Astrocyte (in vitro differentiated cells and primary cell): ENCODE measurements at regions not wholly inside any gene's neighbourhood (a gene's known extent, or its start where the extent isn't known, plus 50 kb on each side); places are given as distances from the start of the nearest gene placed in this dataset.

Source experiments
- DNase-seq: peaks from one replicate; pipeline ENCODE4 v3.0.0-alpha.2; 2010; ENCODE audit warnings: low read depth
- FAIRE-seq: peaks from 2 replicates; lab custom pipeline; 2011; peaks lifted over from hg19 to GRCh38; lab: Jason Lieb, UNC
- H2AFZ ChIP-seq: 2 replicates; pipeline ENCODE4 v1.6.0; 2012; ENCODE audit warnings: low read depth, low read length, inconsistent platforms
- H3K27ac ChIP-seq: 2 replicates; pipeline ENCODE4 v1.5.1; 2011; ENCODE audit warnings: low read depth, low read length, inconsistent platforms
- H3K27me3 ChIP-seq: 2 replicates; pipeline ENCODE4 v1.6.0; 2011; ENCODE audit warnings: low read length, inconsistent platforms; ENCODE audit not compliant: insufficient read depth
- H3K36me3 ChIP-seq: 2 replicates; pipeline ENCODE4 v1.5.1; 2011; ENCODE audit warnings: low read length, inconsistent platforms; ENCODE audit not compliant: insufficient read depth
- H3K4me1 ChIP-seq: 2 replicates; pipeline ENCODE4 v1.5.1; 2011; ENCODE audit warnings: low read length, inconsistent platforms; ENCODE audit not compliant: insufficient read depth
- H3K4me2 ChIP-seq: 2 replicates; pipeline ENCODE4 v1.6.0; 2012; ENCODE audit warnings: low read length, inconsistent platforms
- H3K4me3 ChIP-seq: 2 replicates; pipeline ENCODE4 v1.5.1; 2011; ENCODE audit warnings: low read depth, mild to moderate bottlenecking, low read length, inconsistent platforms; ENCODE audit not compliant: insufficient read depth
- H3K79me2 ChIP-seq: 2 replicates; pipeline ENCODE4 v1.6.0; 2012; ENCODE audit warnings: mild to moderate bottlenecking, low read length, inconsistent platforms; ENCODE audit not compliant: insufficient read depth
- H3K9ac ChIP-seq: 2 replicates; pipeline ENCODE4 v1.6.0; 2012; ENCODE audit warnings: mild to moderate bottlenecking, low read length, inconsistent platforms
- H3K9me3 ChIP-seq: 2 replicates; pipeline ENCODE4 v1.5.1; 2012; ENCODE audit warnings: low read depth, mild to moderate bottlenecking, low read length, inconsistent platforms; ENCODE audit not compliant: insufficient read depth
- H4K20me1 ChIP-seq: 2 replicates; pipeline ENCODE4 v1.6.0; 2012; ENCODE audit warnings: low read length, inconsistent platforms; ENCODE audit not compliant: insufficient read depth
- H3K27ac Mint-ChIP-seq: one replicate; pipeline ENCODE4 v1.8.0; 2021; ENCODE audit warnings: mild to moderate bottlenecking, mixed read lengths; ENCODE audit not compliant: unreplicated experiment
- H3K27me3 Mint-ChIP-seq: one replicate; pipeline ENCODE4 v1.8.0; 2021; ENCODE audit warnings: low read depth, mixed read lengths; ENCODE audit not compliant: unreplicated experiment
- H3K36me3 Mint-ChIP-seq: one replicate; pipeline ENCODE4 v1.8.0; 2021; ENCODE audit warnings: low read depth, mixed read lengths; ENCODE audit not compliant: unreplicated experiment
- H3K4me1 Mint-ChIP-seq: one replicate; pipeline ENCODE4 v1.8.0; 2021; ENCODE audit warnings: low read depth, mixed read lengths; ENCODE audit not compliant: unreplicated experiment
- H3K4me3 Mint-ChIP-seq: one replicate; pipeline ENCODE4 v1.8.0; 2021; ENCODE audit warnings: mild to moderate bottlenecking, moderate library complexity, mixed read lengths; ENCODE audit not compliant: unreplicated experiment
- H3K9me3 Mint-ChIP-seq: one replicate; pipeline ENCODE4 v1.8.0; 2021; ENCODE audit warnings: mild to moderate bottlenecking, mixed read lengths; ENCODE audit not compliant: unreplicated experiment
- CTCF ChIP-seq: IDR thresholded peaks from 2 replicates; pipeline ENCODE4 v1.5.1; 2011; ENCODE audit warnings: low read depth, mild to moderate bottlenecking, inconsistent platforms, low read length, moderate library complexity; ENCODE audit not compliant: insufficient read depth
- EZH2 ChIP-seq: IDR thresholded peaks from 2 replicates; pipeline ENCODE4 v1.6.1; 2012; ENCODE audit warnings: mild to moderate bottlenecking, low read length, inconsistent platforms; ENCODE audit not compliant: insufficient read depth

- no peaks in the 10 kb centered on the region for H3K36me3 ChIP-seq
- no peak overlapping the region for H3K9ac ChIP-seq
- H2AFZ ChIP-seq: no peak overlapping the region
- no peaks in the 10 kb centered on the region for H4K20me1 ChIP-seq
- no peak for FAIRE-seq
- H3K27me3 ChIP-seq: peaks cover 3% of the 10 kb centered on the region
- no peak overlapping the region for H3K4me3 ChIP-seq
- Mint-ChIP-seq H3K27ac (peak overlapping the region; percentile 18), H3K36me3 (no peaks in the 10 kb centered on the region), H3K4me3 (no peak overlapping the region), H3K4me1 (peaks cover 3% of the 10 kb centered on the region), H3K27me3 (no peaks in the 10 kb centered on the region), H3K9me3 (peaks cover 2% of the 10 kb centered on the region)
- no peaks in the 10 kb centered on the region for H3K79me2 ChIP-seq
- H3K27ac ChIP-seq: no peak overlapping the region
- DNase-seq: no peak
- H3K9me3 ChIP-seq: no peaks in the 10 kb centered on the region
- TF ChIP-seq CTCF (no peak), EZH2 (no peak)
- H3K4me2 ChIP-seq: no peak overlapping the region
- no peaks in the 10 kb centered on the region for H3K4me1 ChIP-seq
Observed at GRCh38 chr2:19195661-19196060, 162.8 kb downstream of the OSR1 start.

- Histone ChIP-seq H4K20me1 (no peaks in the 10 kb centered on the region), H3K4me1 (peaks cover 10% of the 10 kb centered on the region), H3K27me3 (peaks cover 3% of the 10 kb centered on the region), H3K9me3 (no peaks in the 10 kb centered on the region), H3K4me2 (no peak overlapping the region), H2AFZ (no peak overlapping the region), H3K36me3 (no peaks in the 10 kb centered on the region), H3K4me3 (no peak overlapping the region), H3K27ac (no peak overlapping the region), H3K79me2 (no peaks in the 10 kb centered on the region), H3K9ac (no peak overlapping the region)
- Mint-ChIP-seq H3K9me3 (no peaks in the 10 kb centered on the region), H3K27ac (no peak overlapping the region), H3K4me3 (no peak overlapping the region), H3K4me1 (peaks cover 6% of the 10 kb centered on the region), H3K27me3 (no peaks in the 10 kb centered on the region), H3K36me3 (no peaks in the 10 kb centered on the region)
- no peak for FAIRE-seq
- no peak for DNase-seq
- TF ChIP-seq CTCF: no peak
- no peak for TF ChIP-seq EZH2
Observed at GRCh38 chr2:19189391-19189790, 169.0 kb downstream of the OSR1 start.

GRCh38 chr2:19187323-19188020 is 171.0 kb downstream of the OSR1 start:
- Histone ChIP-seq H3K4me2 (peak overlapping the region; percentile 40), H2AFZ (no peak overlapping the region), H4K20me1 (no peaks in the 10 kb centered on the region), H3K9me3 (no peaks in the 10 kb centered on the region), H3K27ac (peak overlapping the region; percentile 40), H3K4me3 (no peak overlapping the region), H3K9ac (no peak overlapping the region), H3K36me3 (no peaks in the 10 kb centered on the region), H3K27me3 (peaks cover 3% of the 10 kb centered on the region), H3K4me1 (peaks cover 10% of the 10 kb centered on the region), H3K79me2 (no peaks in the 10 kb centered on the region)
- no peaks in the 10 kb centered on the region for H3K27me3 Mint-ChIP-seq
- no peaks in the 10 kb centered on the region for H3K36me3 Mint-ChIP-seq
- TF ChIP-seq EZH2 (no peak), CTCF (no peak)
- FAIRE-seq (no peak), DNase-seq (peak; percentile 46)
- H3K4me3 Mint-ChIP-seq: no peak overlapping the region
- H3K4me1 Mint-ChIP-seq: peaks cover 6% of the 10 kb centered on the region
- no peak overlapping the region for H3K27ac Mint-ChIP-seq
- H3K9me3 Mint-ChIP-seq: no peaks in the 10 kb centered on the region
